ENCODE measurements at regions not wholly inside any gene's neighbourhood (a gene's known extent, or its start where the extent isn't known, plus 50 kb on each side); places are given as distances from the start of the nearest gene placed in this dataset.

- DNase-seq (ENCODE audit: extremely low read depth, low read depth) = no peak
- no peak overlapping the region for H3K4me3 ChIP-seq (replicated peaks; ENCODE audit: low read depth, low read length)
- no peak for TF ChIP-seq CTCF (IDR thresholded peaks at IDR 0.05; ENCODE audit: low read depth, low read length, missing control alignments)
Observed at GRCh38 chr18:66682855-66683322, 79.0 kb upstream of the CDH19 start.

GRCh38 chr18:66676699-66677098 lies 72.8 kb upstream of the CDH19 start:
- TF ChIP-seq CTCF (IDR thresholded peaks at IDR 0.05; ENCODE audit: low read depth, low read length, missing control alignments) = no peak
- H3K4me3 ChIP-seq (replicated peaks; ENCODE audit: low read depth, low read length) = no peak overlapping the region
- no peak for DNase-seq (ENCODE audit: extremely low read depth, low read depth)

GRCh38 chr18:66674286-66674685 lies 70.4 kb upstream of the CDH19 start:
- DNase-seq (ENCODE audit: extremely low read depth, low read depth) = no peak
- TF ChIP-seq CTCF (IDR thresholded peaks at IDR 0.05; ENCODE audit: low read depth, low read length, missing control alignments) = no peak

GRCh38 chr18:66668706-66669105 lies 64.8 kb upstream of the CDH19 start:
- DNase-seq (ENCODE audit: extremely low read depth, low read depth) = no peak
- no peak for TF ChIP-seq CTCF (IDR thresholded peaks at IDR 0.05; ENCODE audit: low read depth, low read length, missing control alignments)
- H3K4me3 ChIP-seq (replicated peaks; ENCODE audit: low read depth, low read length) = no peak overlapping the region

More at GRCh38 chr18:66674286-66674685, 70.4 kb upstream of the CDH19 start:
- no peak overlapping the region for H3K4me3 ChIP-seq (replicated peaks; ENCODE audit: low read depth, low read length)

- DNase-seq (ENCODE audit: extremely low read depth, low read depth) = no peak
- H3K4me3 ChIP-seq (replicated peaks; ENCODE audit: low read depth, low read length) = no peak overlapping the region
- no peak for TF ChIP-seq CTCF (IDR thresholded peaks at IDR 0.05; ENCODE audit: low read depth, low read length, missing control alignments)
Observed at GRCh38 chr18:66662632-66663031, 58.7 kb upstream of the CDH19 start.

- TF ChIP-seq CTCF (IDR thresholded peaks at IDR 0.05; ENCODE audit: low read depth, low read length, missing control alignments) = no peak
- no peak for DNase-seq (ENCODE audit: extremely low read depth, low read depth)
- no peak overlapping the region for H3K4me3 ChIP-seq (replicated peaks; ENCODE audit: low read depth, low read length)
Observed at GRCh38 chr18:66655407-66655806, 51.5 kb upstream of the CDH19 start.

Measured in HFF-Myc (cell line).